ENCODE measurements at regions not wholly inside any gene's neighbourhood (a gene's known extent, or its start where the extent isn't known, plus 50 kb on each side); places are given as distances from the start of the nearest gene placed in this dataset.
"Not testable (repeated sequence)": the region's sequence is repeated elsewhere in the genome, so short reads cannot be mapped to it uniquely, and the experiment has no call there.

DNA sequence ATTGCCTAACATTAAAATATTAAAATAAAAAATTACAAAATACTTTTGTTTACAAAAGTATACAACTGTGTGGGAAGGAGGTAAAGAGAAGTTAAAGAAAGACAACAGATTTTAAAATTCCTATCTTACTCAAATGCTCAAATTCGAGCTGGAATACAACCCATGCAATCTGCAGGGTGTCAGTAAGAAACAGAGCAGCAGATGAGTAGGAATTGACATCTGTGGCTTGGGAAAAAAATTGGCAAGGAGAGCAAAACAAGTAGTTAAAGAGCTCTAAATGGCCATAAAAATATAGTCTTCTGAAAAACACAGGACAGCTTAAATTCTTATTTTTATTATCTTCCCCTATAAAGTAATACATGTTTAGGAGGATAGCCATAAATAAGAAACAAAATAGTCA, 1609.0 kb upstream of the AGA start:
- DNase-seq (ENCODE audit: extremely low read depth in 1 of 2, low read depth in 1 of 2) = no peak

GRCh38 chr4:179059396-179059795, 1617.2 kb upstream of the AGA start:
- no peak for DNase-seq (ENCODE audit: extremely low read depth in 1 of 2, low read depth in 1 of 2)

- not testable (repeated sequence) for DNase-seq (ENCODE audit: extremely low read depth in 1 of 2, low read depth in 1 of 2)
Measured at GRCh38 chr4:179066254-179066653, 1624.0 kb upstream of the AGA start.

- DNase-seq (ENCODE audit: extremely low read depth in 1 of 2, low read depth in 1 of 2) = no peak
Measured at GRCh38 chr4:179071131-179071530, 1628.9 kb upstream of the AGA start.

- no peak for DNase-seq (ENCODE audit: extremely low read depth in 1 of 2, low read depth in 1 of 2)
Measured at GRCh38 chr4:179076865-179077264, 1634.6 kb upstream of the AGA start.

GRCh38 chr4:179095585-179096221, 1653.5 kb upstream of the AGA start:
- DNase-seq (ENCODE audit: extremely low read depth in 1 of 2, low read depth in 1 of 2) = no peak

DNA sequence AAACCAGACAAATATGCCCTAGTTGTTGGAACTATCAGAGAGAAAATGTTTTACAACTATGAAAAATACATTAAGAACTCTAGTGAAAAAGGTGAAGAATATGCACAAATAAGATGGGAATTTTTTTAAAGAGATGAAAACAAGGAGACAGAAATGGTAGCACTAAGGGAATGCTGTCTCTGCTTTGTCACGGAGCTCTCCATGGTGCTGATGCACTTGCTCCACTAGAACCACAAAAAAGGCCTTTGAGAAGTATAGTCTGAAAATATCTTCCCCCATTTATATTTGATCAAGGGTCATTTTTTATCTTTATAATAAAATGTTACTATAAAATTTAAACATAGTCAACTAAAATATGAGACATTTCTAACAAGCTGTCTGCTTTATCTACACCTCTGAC, 1655.5 kb upstream of the AGA start:
- DNase-seq (ENCODE audit: extremely low read depth in 1 of 2, low read depth in 1 of 2) = no peak

DNA sequence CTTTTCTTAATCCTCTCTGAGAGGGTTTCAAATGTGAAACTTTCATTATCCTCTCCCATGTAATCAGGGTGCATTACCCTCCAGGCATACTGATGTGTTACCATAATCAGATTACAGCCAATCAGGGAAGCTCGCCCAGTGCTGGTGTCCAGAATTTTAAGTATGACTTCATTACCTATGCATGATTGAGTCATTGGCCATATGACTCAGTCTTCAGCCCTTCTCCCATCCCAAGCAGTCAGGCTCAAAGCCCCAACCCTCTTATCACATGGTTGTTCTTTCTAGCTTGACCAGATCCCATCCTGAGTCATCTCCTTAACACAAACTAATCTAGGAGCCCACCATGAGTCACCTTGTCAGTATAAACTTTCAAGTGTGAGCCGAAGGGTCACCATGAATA, 1668.1 kb upstream of the AGA start:
- no peak for DNase-seq (ENCODE audit: extremely low read depth in 1 of 2, low read depth in 1 of 2)

- no peak for DNase-seq (ENCODE audit: extremely low read depth in 1 of 2, low read depth in 1 of 2)
Measured at GRCh38 chr4:179110816-179111215, 1668.6 kb upstream of the AGA start.

DNA sequence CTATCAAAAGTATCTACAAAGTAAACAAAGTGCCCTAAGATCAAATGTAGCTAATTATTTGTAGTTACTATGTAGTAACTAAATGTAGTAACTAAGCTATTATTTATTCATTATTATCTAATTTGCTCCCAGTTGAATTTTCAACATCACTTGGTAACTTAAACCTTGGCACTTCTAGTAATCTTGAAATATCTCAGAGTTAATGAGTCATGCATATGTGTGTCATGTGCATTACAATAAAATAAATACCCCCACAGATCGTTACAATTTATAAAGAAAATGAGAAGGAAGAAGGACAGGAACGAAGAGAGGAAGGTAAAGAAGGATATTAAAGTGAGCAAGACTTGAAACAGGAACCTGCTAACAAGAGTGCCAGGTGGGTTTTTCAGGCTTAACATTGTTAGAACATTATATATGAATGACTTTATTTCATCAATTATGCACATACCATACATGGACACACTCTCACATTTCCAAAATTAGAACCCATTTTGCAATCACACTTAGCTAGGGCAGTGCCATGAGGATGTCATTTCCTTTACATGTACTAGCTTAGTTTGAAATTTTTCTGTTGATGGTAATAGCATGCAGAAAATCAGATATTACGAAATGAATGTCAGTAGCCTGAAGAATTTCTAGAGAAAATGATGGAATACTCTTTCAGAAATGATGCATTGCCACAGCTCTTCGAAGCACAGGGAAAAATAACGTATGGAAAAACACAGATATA, 1670.4 kb upstream of the AGA start:
- DNase-seq (ENCODE audit: extremely low read depth in 1 of 2, low read depth in 1 of 2) = no peak

DNA sequence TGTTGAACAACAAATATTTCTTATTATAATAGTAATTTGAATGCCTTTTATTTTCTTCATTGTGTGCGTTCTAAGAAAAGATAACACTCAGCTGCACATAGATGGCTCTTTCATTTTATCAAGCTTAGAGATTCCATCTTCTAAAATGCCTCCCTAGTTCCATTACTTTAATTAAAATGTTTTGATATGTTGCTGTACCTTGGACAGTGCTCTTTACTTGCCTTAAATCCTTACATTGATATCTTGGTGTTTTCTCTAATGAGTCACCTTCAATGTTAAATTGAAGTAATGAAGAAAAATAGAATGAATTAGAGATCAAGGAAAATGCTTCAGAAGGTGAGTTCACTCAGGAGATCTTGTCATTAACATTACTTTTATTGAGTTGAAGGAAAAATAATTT, 1672.4 kb upstream of the AGA start:
- DNase-seq (ENCODE audit: extremely low read depth in 1 of 2, low read depth in 1 of 2) = no peak

DNA sequence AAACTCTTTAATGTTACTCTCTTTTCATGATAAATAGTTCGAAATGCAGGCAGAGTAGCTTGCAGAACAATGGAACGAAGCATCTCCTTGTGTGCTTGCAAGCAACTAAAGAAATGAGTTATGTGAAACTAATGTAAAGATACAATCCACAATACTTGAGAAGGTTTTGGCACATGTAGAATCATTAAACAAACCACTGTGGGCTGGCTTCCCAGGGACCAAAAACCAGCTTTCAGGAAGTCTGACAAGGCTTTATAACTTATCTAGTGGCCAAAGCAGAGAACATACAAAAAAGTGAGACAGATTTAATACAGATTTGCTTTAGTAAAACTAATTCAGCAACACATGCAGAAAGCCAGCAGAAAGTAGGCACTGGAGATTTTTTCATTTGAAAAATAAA, 1673.8 kb upstream of the AGA start:
- no peak for DNase-seq (ENCODE audit: extremely low read depth in 1 of 2, low read depth in 1 of 2)

DNA sequence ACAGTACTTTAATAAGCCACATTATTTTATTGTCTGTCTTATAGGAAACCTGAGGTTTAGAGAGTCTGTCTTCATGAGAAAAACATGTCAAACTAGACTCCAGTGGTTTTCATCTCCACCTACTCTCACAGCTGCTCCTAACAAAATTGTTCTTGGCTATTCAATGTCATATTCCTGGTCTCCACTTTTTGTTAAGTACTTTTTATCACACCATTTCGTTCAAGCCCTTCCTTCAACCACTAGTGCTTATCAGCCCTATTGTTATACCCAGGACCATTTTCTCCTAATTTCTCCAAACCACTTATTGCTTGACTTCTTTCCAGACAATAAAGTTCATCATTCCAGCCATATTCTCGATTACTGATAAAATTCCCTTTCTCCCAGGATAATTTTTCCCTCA, 1674.3 kb upstream of the AGA start:
- no peak for DNase-seq (ENCODE audit: extremely low read depth in 1 of 2, low read depth in 1 of 2)

DNA sequence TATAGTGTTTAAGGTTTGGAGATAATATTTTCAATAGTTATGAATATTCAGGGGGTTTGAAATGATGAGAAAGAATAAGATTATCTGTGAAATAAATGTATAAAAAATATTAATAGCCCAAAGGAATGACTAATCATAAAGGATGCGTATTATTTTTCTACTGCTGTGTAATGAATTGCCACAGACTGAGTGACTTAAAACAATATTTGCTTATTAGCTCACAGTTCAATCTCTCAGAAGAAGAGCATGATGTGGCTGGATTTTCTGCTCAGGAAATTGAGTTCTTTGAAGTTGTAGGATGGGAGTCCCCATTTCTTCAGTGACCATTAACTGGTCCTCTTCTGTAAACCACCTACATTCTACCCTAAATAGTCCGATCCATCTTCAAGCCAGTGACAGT, 1680.8 kb upstream of the AGA start:
- no peak for DNase-seq (ENCODE audit: extremely low read depth in 1 of 2, low read depth in 1 of 2)

GRCh38 chr4:179124419-179124818, 1682.2 kb upstream of the AGA start:
- no peak for DNase-seq (ENCODE audit: extremely low read depth in 1 of 2, low read depth in 1 of 2)

DNA sequence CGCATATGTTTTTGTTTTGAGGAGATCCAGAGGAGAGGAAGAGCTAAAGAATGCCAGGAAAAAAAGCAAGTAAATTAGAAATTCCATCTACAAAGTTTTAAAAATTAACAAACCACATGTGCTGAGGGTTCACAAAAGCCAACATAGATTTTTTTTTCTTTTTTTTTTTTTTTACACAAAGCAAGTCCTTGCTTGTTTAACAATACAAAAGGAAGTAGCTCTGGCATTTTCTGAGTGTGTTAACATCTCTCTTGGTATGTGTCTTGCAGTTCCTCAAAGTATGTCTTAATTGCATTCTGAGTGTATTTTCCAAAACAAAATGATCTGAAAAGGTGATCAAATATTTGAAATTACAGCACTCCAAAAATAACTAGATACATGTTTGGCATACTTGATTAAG, 1682.7 kb upstream of the AGA start:
- no peak for DNase-seq (ENCODE audit: extremely low read depth in 1 of 2, low read depth in 1 of 2)

DNA sequence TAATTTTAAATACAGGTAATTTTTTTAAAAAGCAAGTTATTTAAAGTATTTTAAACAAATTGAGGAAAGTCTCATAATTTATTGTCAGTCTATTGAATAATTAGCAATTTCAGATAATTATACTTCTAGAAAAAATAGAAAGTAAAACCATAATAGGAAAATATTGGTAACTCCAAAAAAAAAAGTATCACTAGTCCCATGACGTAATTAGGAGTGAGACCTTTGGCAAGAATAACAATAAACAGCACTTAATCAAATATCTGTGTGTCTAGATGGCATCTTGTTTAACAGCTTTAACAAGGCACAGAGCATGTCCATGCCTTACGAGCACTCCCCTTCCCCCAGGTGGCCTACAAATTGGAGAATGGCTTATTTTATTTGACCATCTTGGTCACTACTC, 1683.6 kb upstream of the AGA start:
- no peak for DNase-seq (ENCODE audit: extremely low read depth in 1 of 2, low read depth in 1 of 2)

DNA sequence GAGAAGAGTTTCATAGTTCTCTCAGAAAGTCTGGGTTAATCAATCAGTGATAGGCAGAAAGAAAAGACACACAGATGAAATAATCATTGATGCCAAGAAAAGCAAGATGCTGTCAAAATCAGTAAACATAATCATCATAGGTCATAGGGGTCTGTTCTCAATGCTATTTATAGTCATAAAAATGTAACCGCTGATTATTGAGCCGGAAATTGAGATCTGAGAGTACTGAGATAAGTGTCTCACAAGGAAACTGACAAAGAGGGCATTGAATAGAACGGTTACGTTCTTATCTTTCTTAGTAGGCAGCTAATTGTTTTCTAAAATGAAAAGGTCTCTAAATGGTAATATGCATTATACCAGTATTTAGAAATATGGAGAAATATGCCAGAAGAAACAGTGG, 1686.1 kb upstream of the AGA start:
- DNase-seq (ENCODE audit: extremely low read depth in 1 of 2, low read depth in 1 of 2) = no peak

DNA sequence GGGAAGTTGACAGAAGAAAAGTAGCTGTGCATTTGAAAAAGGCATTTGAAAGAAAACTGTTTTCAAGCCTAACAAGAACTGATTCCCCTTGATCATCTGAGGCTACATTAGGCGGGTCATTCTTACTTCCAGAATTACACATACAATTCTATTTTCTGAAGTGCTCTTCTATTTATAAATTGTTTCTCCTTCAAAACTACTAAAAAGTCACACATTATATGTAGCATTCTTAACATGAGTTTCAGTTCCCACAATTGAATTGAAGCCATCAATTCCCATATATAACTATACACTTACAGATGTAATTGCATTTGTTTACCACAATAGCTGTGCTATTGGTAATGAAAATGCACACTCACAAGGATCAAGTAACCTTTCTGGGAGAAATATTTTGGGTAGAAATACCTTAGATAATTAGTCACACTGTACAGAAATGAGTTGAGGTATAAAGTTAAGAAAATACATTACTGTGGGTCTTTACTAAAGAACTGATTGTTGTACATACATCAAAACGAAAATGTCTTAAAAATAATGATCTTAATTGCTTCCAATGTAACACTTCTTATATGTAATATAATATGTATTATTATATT, 1688.0 kb upstream of the AGA start:
- no peak for DNase-seq (ENCODE audit: extremely low read depth in 1 of 2, low read depth in 1 of 2)

DNA sequence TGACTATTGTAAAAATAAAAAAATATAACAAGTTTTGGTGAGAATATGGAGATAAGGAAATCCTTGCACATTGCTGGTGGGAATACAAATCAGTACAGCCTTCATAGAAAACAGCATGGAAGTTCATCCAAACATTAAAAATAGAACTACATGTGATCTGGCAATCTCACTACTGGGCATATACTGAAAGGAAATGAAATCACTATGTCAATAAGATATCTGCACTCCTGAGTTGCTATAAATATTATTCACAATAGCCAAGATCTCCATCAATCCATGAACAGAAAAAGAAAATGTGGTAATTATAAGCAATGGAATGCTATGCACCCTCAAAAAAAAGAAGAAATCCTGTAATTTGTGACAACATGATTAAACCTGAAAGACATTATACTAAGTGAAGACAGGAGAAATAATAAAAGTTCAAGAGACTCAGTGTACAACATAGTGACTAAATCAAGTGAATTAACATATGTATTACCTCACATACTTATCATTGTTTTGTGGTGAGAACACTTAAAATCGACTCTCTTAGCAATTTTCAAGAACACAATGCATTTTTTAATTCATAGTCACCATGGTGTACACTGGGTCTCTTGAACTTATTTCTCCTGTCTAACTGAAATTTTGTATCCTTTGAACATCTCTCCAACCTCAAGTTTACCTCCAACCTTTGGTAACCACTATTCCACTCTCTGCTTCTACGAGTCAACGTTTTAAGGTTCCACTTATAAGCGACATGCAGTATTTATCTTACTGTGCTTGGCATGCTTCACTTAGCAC, 1703.7 kb upstream of the AGA start:
- DNase-seq (ENCODE audit: extremely low read depth in 1 of 2, low read depth in 1 of 2) = no peak

DNA sequence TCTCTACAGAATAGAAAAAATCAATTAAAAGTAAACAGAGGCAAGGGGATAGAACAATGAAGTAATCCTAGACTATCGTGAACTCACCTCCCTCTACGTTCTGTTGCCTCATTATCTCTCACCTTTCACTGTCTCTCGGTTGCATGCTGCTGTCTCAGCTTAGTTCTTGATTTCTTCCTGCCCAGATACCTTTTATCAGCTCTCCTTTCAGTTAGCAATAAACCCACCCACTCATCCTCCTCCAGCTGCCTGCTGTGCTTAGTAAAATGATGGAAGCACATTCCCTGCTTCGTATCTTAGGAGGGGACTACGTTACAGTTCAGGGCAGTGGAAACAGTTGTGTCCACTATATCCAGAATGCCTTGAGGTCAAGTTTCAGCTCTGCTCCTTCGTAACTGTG, 1709.5 kb upstream of the AGA start:
- no peak for DNase-seq (ENCODE audit: extremely low read depth in 1 of 2, low read depth in 1 of 2)

GRCh38 chr4:179163147-179163546, 1720.9 kb upstream of the AGA start:
- no peak for DNase-seq (ENCODE audit: extremely low read depth in 1 of 2, low read depth in 1 of 2)
